Left lung (tissue), 4 donors: ENCODE measurements at regions not wholly inside any gene's neighbourhood (a gene's known extent, or its start where the extent isn't known, plus 50 kb on each side); places are given as distances from the start of the nearest gene placed in this dataset.
A peak's percentile ranks its signal among the peaks of the same experiment; 100 is the strongest.

Experiments used
- ATAC-seq: fragments of 200-7000 bp; cut with Tn5 transposase; one replicate; pipeline ENCODE4 v1.9.1; 2020; ENCODE audit warnings: moderate library complexity
- DNase-seq, 4 donors: peaks; one replicate each; pipeline ENCODE4 v3.0.0-alpha.2; 2013 to 2020
- H3K27ac ChIP-seq, 2 donors: fragments of 200-600 bp; sonication (generic) in 1 of 2; one replicate each; pipeline versions ENCODE4 v1.5.0 to v1.8.0; 2020 to 2021
- H3K27me3 ChIP-seq, 2 donors: fragments of 200-600 bp; sonication (generic) in 1 of 2; one replicate each; pipeline versions ENCODE4 v1.5.0 to v1.8.0; 2020 to 2021
- H3K36me3 ChIP-seq, 2 donors: fragments of 200-600 bp; sonication (generic) in 1 of 2; one replicate each; pipeline versions ENCODE4 v1.5.0 to v1.8.0; 2020 to 2021
- H3K4me1 ChIP-seq, 2 donors: fragments of 200-600 bp; one replicate each; pipeline ENCODE4 v1.8.0; 2021
- H3K4me3 ChIP-seq, 2 donors: fragments of 200-600 bp; sonication (generic) in 1 of 2; one replicate each; pipeline versions ENCODE4 v1.5.0 to v1.8.0; 2020 to 2021; ENCODE audit warnings: mild to moderate bottlenecking in 1 of 2
- H3K9me3 ChIP-seq, 2 donors: fragments of 200-600 bp; sonication (generic) in 1 of 2; one replicate each; pipeline versions ENCODE4 v1.5.0 to v1.8.0; 2020 to 2021
- intact Hi-C, 2 donors: fragments of 100-400 bp; cut with DNase I; formaldehyde crosslinking; loops; one replicate each; pipeline versions ENCODE4 v1.11.2 to v1.14.2; 2022
- TF ChIP-seq, protein P1 (sequence below), 2 donors: fragments of 200-600 bp; sonication (generic) in 1 of 2; IDR thresholded peaks; one replicate each; pipeline versions ENCODE4 v1.5.0 to v1.8.0; 2021; ENCODE audit warnings: antibody characterized with exemption in 2 of 2
- donor health status: DM: no; HTN: yes; CAD: no.
- donor health status: DM: no; HTN: no; CAD: no.

DNA sequence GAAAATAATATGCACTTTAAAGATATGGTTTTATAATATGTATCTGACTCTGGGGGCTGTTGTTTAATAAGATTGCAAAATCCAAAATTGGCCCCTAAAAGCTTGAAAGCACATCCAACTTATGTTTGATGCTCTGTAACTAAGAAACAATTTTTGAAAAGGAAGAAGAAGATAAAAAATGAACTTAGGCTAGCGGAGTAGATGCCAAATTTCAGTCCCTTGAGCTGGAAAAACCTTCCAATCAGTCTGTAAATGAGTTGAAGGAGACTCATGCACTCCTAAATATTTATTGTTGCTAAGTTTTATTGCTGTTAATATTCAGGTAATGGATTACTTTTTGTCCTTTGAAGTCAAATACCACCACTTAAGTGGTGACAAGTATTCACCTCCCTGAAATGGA, 465.0 kb downstream of the ZEB2 start:
- ATAC-seq (peak; percentile 23), DNase-seq (no peak)
- Histone ChIP-seq H3K27me3 (no peaks in the 10 kb centered on the region), H3K36me3 (no peaks in the 10 kb centered on the region), H3K9me3 (no peaks in the 10 kb centered on the region), H3K4me3 (no peak overlapping the region), H3K4me1 (no peaks in the 10 kb centered on the region), H3K27ac (no peak overlapping the region)
- intact Hi-C loops = no loop called here
- TF ChIP-seq, protein P1, sequence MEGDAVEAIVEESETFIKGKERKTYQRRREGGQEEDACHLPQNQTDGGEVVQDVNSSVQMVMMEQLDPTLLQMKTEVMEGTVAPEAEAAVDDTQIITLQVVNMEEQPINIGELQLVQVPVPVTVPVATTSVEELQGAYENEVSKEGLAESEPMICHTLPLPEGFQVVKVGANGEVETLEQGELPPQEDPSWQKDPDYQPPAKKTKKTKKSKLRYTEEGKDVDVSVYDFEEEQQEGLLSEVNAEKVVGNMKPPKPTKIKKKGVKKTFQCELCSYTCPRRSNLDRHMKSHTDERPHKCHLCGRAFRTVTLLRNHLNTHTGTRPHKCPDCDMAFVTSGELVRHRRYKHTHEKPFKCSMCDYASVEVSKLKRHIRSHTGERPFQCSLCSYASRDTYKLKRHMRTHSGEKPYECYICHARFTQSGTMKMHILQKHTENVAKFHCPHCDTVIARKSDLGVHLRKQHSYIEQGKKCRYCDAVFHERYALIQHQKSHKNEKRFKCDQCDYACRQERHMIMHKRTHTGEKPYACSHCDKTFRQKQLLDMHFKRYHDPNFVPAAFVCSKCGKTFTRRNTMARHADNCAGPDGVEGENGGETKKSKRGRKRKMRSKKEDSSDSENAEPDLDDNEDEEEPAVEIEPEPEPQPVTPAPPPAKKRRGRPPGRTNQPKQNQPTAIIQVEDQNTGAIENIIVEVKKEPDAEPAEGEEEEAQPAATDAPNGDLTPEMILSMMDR (IDR thresholded peaks at IDR 0.05) = no peak

DNA sequence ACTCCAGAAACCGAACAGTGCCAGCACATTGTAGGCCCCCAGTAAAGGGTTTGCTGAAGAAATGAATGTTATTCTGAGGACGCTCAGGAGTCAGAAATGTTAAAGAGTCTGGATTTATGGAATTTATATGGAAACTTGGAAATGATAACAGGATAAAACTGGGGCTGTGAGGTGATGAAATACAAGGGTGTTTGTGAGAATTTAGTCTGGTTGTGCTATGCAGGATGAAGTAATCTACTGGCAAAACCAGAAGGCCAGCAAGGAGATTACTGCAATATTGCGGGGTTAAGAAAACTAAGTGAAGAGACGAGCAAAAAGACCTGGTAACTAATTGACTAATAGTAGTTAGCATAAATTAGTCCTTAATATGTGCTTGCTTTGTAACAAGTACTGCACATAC, 467.8 kb downstream of the ZEB2 start:
- no peaks in the 10 kb centered on the region for H3K9me3 ChIP-seq
- DNase-seq (no peak), ATAC-seq (no peak)
- TF ChIP-seq, protein P1 (IDR thresholded peaks at IDR 0.05) = no peak
- no peak overlapping the region for H3K4me3 ChIP-seq
- intact Hi-C loops = no loop called here
- H3K4me1 ChIP-seq = no peaks in the 10 kb centered on the region
- no peaks in the 10 kb centered on the region for H3K27me3 ChIP-seq
- H3K36me3 ChIP-seq = no peaks in the 10 kb centered on the region
- no peak overlapping the region for H3K27ac ChIP-seq

DNA sequence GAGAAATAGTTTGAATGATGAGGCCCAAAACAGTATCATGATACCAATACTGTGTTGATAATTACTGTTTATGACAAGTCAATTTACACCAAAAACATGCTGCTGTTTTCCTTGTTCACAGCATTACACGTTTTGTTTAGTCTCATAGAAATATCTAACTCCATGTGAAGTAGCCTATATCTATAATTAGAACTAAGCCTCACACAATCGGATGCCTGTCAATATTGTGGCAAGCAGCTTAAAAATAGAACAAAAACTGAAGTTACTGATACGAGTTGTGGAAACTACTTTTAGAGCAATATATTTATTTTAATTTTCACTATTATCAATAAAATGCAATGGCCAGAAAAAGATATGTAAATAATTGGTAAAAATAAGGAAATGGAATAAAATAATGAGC, 470.8 kb downstream of the ZEB2 start:
- intact Hi-C loops = no loop called here
- ATAC-seq (no peak), DNase-seq (no peak)
- Histone ChIP-seq H3K27ac (no peak overlapping the region), H3K9me3 (no peaks in the 10 kb centered on the region), H3K4me1 (no peaks in the 10 kb centered on the region), H3K4me3 (no peak overlapping the region), H3K36me3 (no peaks in the 10 kb centered on the region), H3K27me3 (no peaks in the 10 kb centered on the region)
- TF ChIP-seq, protein P1 (IDR thresholded peaks at IDR 0.05) = no peak

DNA sequence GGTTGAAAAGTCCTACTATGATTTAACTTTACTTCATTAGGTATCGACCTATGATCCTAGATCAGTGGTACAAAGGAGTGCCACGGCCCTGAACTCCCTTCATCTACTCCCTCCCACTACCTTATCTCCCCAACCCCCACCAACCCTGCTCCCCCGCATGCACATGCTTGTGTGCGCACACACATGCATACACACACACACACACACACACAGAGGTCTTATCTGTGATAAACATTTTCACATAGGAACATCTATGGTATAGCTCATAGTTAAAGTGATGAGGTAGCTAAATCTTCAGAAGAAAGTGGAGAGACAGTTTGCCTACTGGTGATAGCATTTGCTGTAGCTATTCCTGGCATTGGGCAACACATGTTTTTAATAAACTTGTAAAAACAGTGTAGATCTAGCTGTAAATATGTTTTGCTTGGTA, 471.3 kb downstream of the ZEB2 start:
- no peaks in the 10 kb centered on the region for H3K4me1 ChIP-seq
- no peaks in the 10 kb centered on the region for H3K27me3 ChIP-seq
- TF ChIP-seq, protein P1 (IDR thresholded peaks at IDR 0.05) = no peak
- DNase-seq (peak in 1 of 4 donors; percentile 9), ATAC-seq (no peak)
- no peak overlapping the region for H3K4me3 ChIP-seq
- H3K36me3 ChIP-seq = no peaks in the 10 kb centered on the region
- intact Hi-C loops = no loop called here
- H3K9me3 ChIP-seq = no peaks in the 10 kb centered on the region
- H3K27ac ChIP-seq = no peak overlapping the region

DNA sequence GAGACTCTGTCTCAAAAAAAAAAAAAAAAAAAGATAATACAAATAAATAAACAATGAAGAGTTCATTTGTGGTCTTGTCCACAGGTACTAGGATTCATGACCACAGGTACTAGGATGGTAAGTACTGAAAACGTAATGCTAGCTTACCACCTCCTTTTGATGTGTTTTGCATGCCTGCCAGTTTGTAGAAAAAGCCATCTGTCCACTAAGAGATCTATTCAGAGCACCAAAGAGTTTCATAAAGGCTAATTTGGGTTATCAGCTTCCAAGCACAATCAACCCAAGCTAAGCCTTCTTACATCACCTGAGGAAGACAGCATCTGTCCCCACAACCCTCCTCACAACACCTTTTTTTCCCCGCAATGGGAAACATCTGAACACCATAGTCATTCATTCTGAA, 477.2 kb downstream of the ZEB2 start:
- H3K27ac ChIP-seq = no peak overlapping the region
- H3K9me3 ChIP-seq = no peaks in the 10 kb centered on the region
- no peaks in the 10 kb centered on the region for H3K36me3 ChIP-seq
- H3K27me3 ChIP-seq = no peaks in the 10 kb centered on the region
- no peak for ATAC-seq
- no peak overlapping the region for H3K4me3 ChIP-seq
- no peaks in the 10 kb centered on the region for H3K4me1 ChIP-seq
- TF ChIP-seq, protein P1 (IDR thresholded peaks at IDR 0.05) = no peak
- intact Hi-C loops = no loop called here
- DNase-seq = no peak
